HG03354 (cell line): ENCODE measurements at regions not wholly inside any gene's neighbourhood (a gene's known extent, or its start where the extent isn't known, plus 50 kb on each side); places are given as distances from the start of the nearest gene placed in this dataset.
"Not testable (repeated sequence)": the region's sequence is repeated elsewhere in the genome, so short reads cannot be mapped to it uniquely, and the experiment has no call there.

Experiments
- ATAC-seq: cut with Tn5 transposase; IDR thresholded peaks from one replicate; pipeline ENCODE4 v1.9.1; 2021; ENCODE audit warnings: mild to moderate bottlenecking; ENCODE audit not compliant: unreplicated experiment, poor library complexity, severe bottlenecking

GRCh38 chr16:75965504-75966374 lies 239.4 kb upstream of the CPHXL start:
- no peak for ATAC-seq

- not testable (repeated sequence) for ATAC-seq
These were observed 242.8 kb upstream of the CPHXL start for GRCh38 chr16:75969120-75969519.

GRCh38 chr16:75971334-75971733 lies 245.0 kb upstream of the CPHXL start:
- ATAC-seq, result no peak

GRCh38 chr16:75983296-75983695 lies 257.0 kb upstream of the CPHXL start:
- no peak for ATAC-seq

- no peak for ATAC-seq
These were observed 257.6 kb upstream of the CPHXL start for GRCh38 chr16:75983741-75984381.

- ATAC-seq, result no peak
These were observed 261.0 kb upstream of the CPHXL start for GRCh38 chr16:75987323-75987722.

- ATAC-seq, result peak; percentile 67
These were observed 270.2 kb upstream of the CPHXL start for GRCh38 chr16:75996491-75996890.

- no peak for ATAC-seq
These were observed 271.3 kb upstream of the CPHXL start for GRCh38 chr16:75997606-75998005.

- no peak for ATAC-seq
These were observed 269.6 kb upstream of the CNTNAP4 start for GRCh38 chr16:76007645-76008044.

- no peak for ATAC-seq
These were observed 253.4 kb upstream of the CNTNAP4 start for GRCh38 chr16:76023835-76024234.

GRCh38 chr16:76035689-76036088 lies 241.5 kb upstream of the CNTNAP4 start:
- ATAC-seq, result no peak

- ATAC-seq, result no peak
These were observed 239.1 kb upstream of the CNTNAP4 start for GRCh38 chr16:76038097-76038496.

GRCh38 chr16:76052725-76053124 lies 224.5 kb upstream of the CNTNAP4 start:
- ATAC-seq, result no peak

GRCh38 chr16:76059186-76059585 lies 218.0 kb upstream of the CNTNAP4 start:
- ATAC-seq, result no peak

GRCh38 chr16:76059701-76060100 lies 217.5 kb upstream of the CNTNAP4 start:
- ATAC-seq, result no peak

- no peak for ATAC-seq
These were observed 205.5 kb upstream of the CNTNAP4 start for GRCh38 chr16:76071690-76072089.

- ATAC-seq, result no peak
These were observed 195.2 kb upstream of the CNTNAP4 start for GRCh38 chr16:76081967-76082366.

- ATAC-seq, result no peak
These were observed 170.6 kb upstream of the CNTNAP4 start for GRCh38 chr16:76106647-76107046.

GRCh38 chr16:76108460-76108859 lies 168.7 kb upstream of the CNTNAP4 start:
- ATAC-seq, result no peak

- ATAC-seq, result no peak
These were observed 162.5 kb upstream of the CNTNAP4 start for GRCh38 chr16:76114681-76115080.

- no peak for ATAC-seq
These were observed 158.9 kb upstream of the CNTNAP4 start for GRCh38 chr16:76118344-76118743.
